DND-41 (cell line): ENCODE measurements at regions not wholly inside any gene's neighbourhood (a gene's known extent, or its start where the extent isn't known, plus 50 kb on each side); places are given as distances from the start of the nearest gene placed in this dataset.

Experiments used
- CTCF ChIP-seq: IDR thresholded peaks from 2 replicates; pipeline ENCODE4 v1.5.1; 2012; ENCODE audit warnings: borderline replicate concordance, low read length, moderate library complexity, mild to moderate bottlenecking; ENCODE audit not compliant: poor library complexity, severe bottlenecking; ENCODE audit errors: extremely low read depth
- EZH2 ChIP-seq: IDR thresholded peaks from 3 replicates; pipeline ENCODE4 v1.6.1; 2012; ENCODE audit warnings: borderline replicate concordance, low read depth, mild to moderate bottlenecking, moderate library complexity, low read length, inconsistent platforms; ENCODE audit not compliant: severe bottlenecking

GRCh38 chr2:8496079-8496478 lies 185.8 kb upstream of the ID2 start:
- TF ChIP-seq CTCF: no peak
- no peak for TF ChIP-seq EZH2
